VCaP (cell line): ENCODE measurements at regions not wholly inside any gene's neighbourhood (a gene's known extent, or its start where the extent isn't known, plus 50 kb on each side); places are given as distances from the start of the nearest gene placed in this dataset.
"Not testable (repeated sequence)": the region's sequence is repeated elsewhere in the genome, so short reads cannot be mapped to it uniquely, and the experiment has no call there.

ENCODE experiments used
- H3K27ac ChIP-seq: fragments of 450-650 bp; 2 replicates; pipeline ENCODE4 v1.5.1; 2017
- CTCF ChIP-seq: fragments of 450-650 bp; conservative IDR thresholded peaks from 2 replicates; pipeline ENCODE4 v1.5.1; 2017; ENCODE audit warnings: mild to moderate bottlenecking, moderate library complexity

GRCh38 chr1:59212706-59213105, 84.2 kb upstream of the FGGY start:
- H3K27ac ChIP-seq = no peak overlapping the region
- TF ChIP-seq CTCF = no peak

GRCh38 chr1:59214248-59215208, 82.4 kb upstream of the FGGY start:
- no peak for TF ChIP-seq CTCF
- H3K27ac ChIP-seq = no peak overlapping the region

DNA sequence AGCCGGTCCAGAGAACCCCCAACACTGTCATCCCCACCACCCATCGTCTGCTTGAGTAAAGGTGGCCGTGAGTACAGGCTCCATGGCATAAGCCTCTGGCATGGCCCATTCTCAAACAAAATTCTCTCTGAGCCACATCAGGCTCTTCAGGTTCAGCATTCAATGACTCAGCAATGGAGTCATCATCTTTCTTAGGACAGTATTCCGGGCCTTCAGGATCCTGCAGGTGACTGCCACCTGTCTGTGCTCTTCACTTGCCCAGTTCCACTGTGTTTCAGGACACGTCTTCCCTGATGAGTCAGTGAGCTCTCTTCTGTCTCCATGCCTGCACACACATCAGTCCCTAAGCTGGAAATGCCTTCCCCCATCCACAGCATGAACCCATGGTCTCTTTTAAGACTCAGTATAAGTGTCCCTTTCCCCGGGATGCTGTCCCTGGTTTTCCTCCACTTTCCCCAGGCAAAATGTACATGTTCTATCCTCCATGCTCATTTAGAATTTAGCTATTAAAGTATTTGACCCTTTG, 81.1 kb upstream of the FGGY start:
- TF ChIP-seq CTCF = no peak
- H3K27ac ChIP-seq = no peak overlapping the region

- H3K27ac ChIP-seq = not testable (repeated sequence)
These were observed 79.5 kb upstream of the FGGY start for GRCh38 chr1:59217439-59217838.

DNA sequence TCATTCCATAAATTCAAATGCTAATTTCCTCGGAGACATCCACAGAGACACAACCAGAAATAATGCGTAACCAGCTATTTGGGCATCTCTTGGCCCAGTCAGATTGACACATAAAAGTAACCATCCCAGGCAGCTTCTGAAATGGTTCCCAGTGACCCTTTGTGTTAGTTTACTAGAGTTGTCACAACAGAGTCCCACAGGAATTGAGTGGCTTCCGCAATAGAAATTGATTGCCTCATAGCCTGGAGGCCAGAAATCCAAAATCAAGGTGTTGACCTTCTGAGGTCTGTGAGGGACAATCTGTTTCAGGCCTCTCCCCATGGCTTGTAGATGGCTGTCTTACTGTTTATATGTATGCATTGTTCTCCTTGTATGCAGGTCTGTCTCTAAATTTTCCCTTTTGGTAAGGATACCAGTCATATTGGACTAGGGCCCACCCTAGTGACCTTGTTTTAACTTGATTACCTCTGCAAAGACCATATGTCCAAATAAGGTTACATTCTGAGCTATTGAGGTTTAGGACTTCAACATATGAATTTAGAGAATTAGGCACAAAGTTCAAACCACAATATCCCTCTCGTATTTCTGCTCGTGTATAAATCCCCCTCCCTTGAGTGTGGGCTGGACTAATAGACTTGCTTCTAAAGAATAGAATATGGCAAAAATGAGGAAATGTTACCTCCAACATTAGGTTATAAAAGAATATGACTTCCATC, 78.2 kb upstream of the FGGY start:
- no peak for TF ChIP-seq CTCF
- no peak overlapping the region for H3K27ac ChIP-seq

DNA sequence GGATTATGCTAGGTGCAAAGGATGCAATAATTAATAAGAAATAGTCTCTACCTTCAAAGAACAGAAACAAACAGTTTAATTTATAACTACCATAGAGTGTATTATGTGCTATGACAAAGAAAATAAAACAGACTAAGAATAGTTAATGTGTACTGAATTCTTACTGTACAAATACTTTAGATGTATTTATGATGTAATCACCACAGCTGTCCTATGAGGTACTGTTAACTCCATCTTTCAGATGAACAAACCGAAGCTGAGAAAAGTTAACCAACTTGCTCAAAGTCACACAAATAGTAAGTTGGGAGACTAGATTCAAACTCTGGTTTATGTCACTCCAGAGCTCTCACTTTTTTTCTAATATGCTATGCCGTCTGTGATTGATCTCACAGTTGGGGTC, 77.0 kb upstream of the FGGY start:
- no peak for TF ChIP-seq CTCF
- H3K27ac ChIP-seq = no peak overlapping the region

- H3K27ac ChIP-seq = no peak overlapping the region
- TF ChIP-seq CTCF = no peak
These were observed 76.5 kb upstream of the FGGY start for GRCh38 chr1:59220356-59220755.
